GM23338 (cell line): ENCODE measurements at regions not wholly inside any gene's neighbourhood (a gene's known extent, or its start where the extent isn't known, plus 50 kb on each side); places are given as distances from the start of the nearest gene placed in this dataset.

Experiments used
- ATAC-seq: fragments of 200-7000 bp; cut with Tn5 transposase; 3 replicates; pipeline ENCODE4 v1.9.1; 2020
- DNase-seq: peaks from one replicate; pipeline ENCODE4 v3.0.0-alpha.2; 2015; ENCODE audit warnings: low spot score
- H2AFZ ChIP-seq: fragments of 200-600 bp; sonication (generic); 2 replicates; pipeline ENCODE4 v1.8.0; 2016; ENCODE audit warnings: antibody characterized with exemption, mild to moderate bottlenecking, moderate library complexity
- H3F3A ChIP-seq: fragments of 200-600 bp; sonication (generic); replicated peaks from 2 replicates; pipeline ENCODE4 v1.8.0; 2017; ENCODE audit warnings: antibody characterized with exemption, mixed run types, low read depth
- H3K27ac ChIP-seq: fragments of 200-600 bp; sonication (generic); 2 replicates; pipeline ENCODE4 v1.6.1; 2016; ENCODE audit warnings: low read depth
- H3K27me3 ChIP-seq: fragments of 200-600 bp; sonication (generic); 2 replicates; pipeline ENCODE4 v1.8.0; 2016; ENCODE audit warnings: mild to moderate bottlenecking, mixed run types, moderate library complexity; ENCODE audit not compliant: insufficient read depth
- H3K36me3 ChIP-seq: fragments of 200-600 bp; sonication (generic); 2 replicates; pipeline ENCODE4 v1.8.0; 2016; ENCODE audit warnings: mild to moderate bottlenecking; ENCODE audit not compliant: insufficient read depth
- H3K4me1 ChIP-seq: fragments of 200-600 bp; sonication (generic); 2 replicates; pipeline ENCODE4 v1.8.0; 2016; ENCODE audit warnings: mild to moderate bottlenecking, moderate library complexity; ENCODE audit not compliant: insufficient read depth
- H3K4me2 ChIP-seq: fragments of 200-600 bp; sonication (generic); 2 replicates; pipeline ENCODE4 v1.7.1; 2017; ENCODE audit warnings: mixed run types
- H3K4me3 ChIP-seq: fragments of 200-600 bp; sonication (generic); 2 replicates; pipeline ENCODE4 v1.6.1; 2016; ENCODE audit warnings: mixed run types
- H3K79me2 ChIP-seq: fragments of 200-600 bp; sonication (generic); replicated peaks from 2 replicates; pipeline ENCODE4 v1.8.0; 2017; ENCODE audit warnings: mild to moderate bottlenecking; ENCODE audit not compliant: insufficient read depth
- H3K9me2 ChIP-seq: fragments of 200-600 bp; sonication (generic); 2 replicates; pipeline ENCODE4 v1.8.0; 2017; ENCODE audit not compliant: insufficient read depth
- H4K20me1 ChIP-seq: fragments of 200-600 bp; sonication (generic); replicated peaks from 2 replicates; pipeline ENCODE4 v1.8.0; 2017; ENCODE audit warnings: mild to moderate bottlenecking; ENCODE audit not compliant: insufficient read depth
- H3K27ac Mint-ChIP-seq: 2 replicates; pipeline ENCODE4 v1.8.0; 2020; ENCODE audit warnings: inconsistent platforms, mild to moderate bottlenecking, moderate library complexity, mixed read lengths
- H3K27me3 Mint-ChIP-seq: 3 replicates; pipeline ENCODE4 v1.8.0; 2022; ENCODE audit warnings: low read depth, mild to moderate bottlenecking, moderate library complexity, mixed read lengths, inconsistent platforms; ENCODE audit not compliant: insufficient read depth, poor library complexity
- H3K36me3 Mint-ChIP-seq: 3 replicates; pipeline ENCODE4 v1.8.0; 2021; ENCODE audit warnings: low read depth, mild to moderate bottlenecking, inconsistent platforms, moderate library complexity, mixed read lengths
- H3K4me1 Mint-ChIP-seq: 3 replicates; pipeline ENCODE4 v1.8.0; 2020; ENCODE audit warnings: mild to moderate bottlenecking, inconsistent platforms, mixed read lengths
- H3K4me3 Mint-ChIP-seq: 3 replicates; pipeline ENCODE4 v1.8.0; 2021; ENCODE audit warnings: moderate library complexity, mild to moderate bottlenecking, inconsistent platforms, mixed read lengths
- H3K9me3 Mint-ChIP-seq: 3 replicates; pipeline ENCODE4 v1.8.0; 2020; ENCODE audit warnings: moderate library complexity, mild to moderate bottlenecking, inconsistent platforms, mixed read lengths
- CREB1 ChIP-seq: fragments of 250-450 bp; sonication (Bioruptor Pico); IDR thresholded peaks from 2 replicates; pipeline ENCODE4 v1.5.0; 2020; ENCODE audit warnings: low read depth, mild to moderate bottlenecking, moderate library complexity
- CTCF ChIP-seq, 2 experiments: fragments of 200-600 bp in 1 of 2; sonication (generic) in 1 of 2; conservative IDR thresholded peaks; 2 replicates each; pipeline versions ENCODE4 v1.5.1 to v1.6.1; 2016 to 2017; ENCODE audit warnings: antibody characterized with exemption in 2 of 2, low read depth in 2 of 2, mild to moderate bottlenecking in 2 of 2, moderate library complexity in 1 of 2
- EZH2 ChIP-seq: fragments of 200-600 bp; sonication (generic); IDR thresholded peaks from one replicate; pipeline ENCODE4 v1.8.0; 2017; ENCODE audit warnings: antibody characterized with exemption, mild to moderate bottlenecking, low read depth; ENCODE audit not compliant: unreplicated experiment
- EZH2phosphoT487 ChIP-seq: fragments of 200-600 bp; sonication (generic); IDR thresholded peaks from one replicate; pipeline ENCODE4 v1.8.1; 2018; ENCODE audit warnings: antibody characterized with exemption; ENCODE audit not compliant: unreplicated experiment
- JUNB ChIP-seq: IDR thresholded peaks from one replicate; pipeline ENCODE4 v1.6.1; 2016; ENCODE audit warnings: antibody characterized with exemption; ENCODE audit not compliant: unreplicated experiment
- NANOG ChIP-seq: IDR thresholded peaks from 2 replicates; pipeline ENCODE4 v1.6.1; 2016; ENCODE audit warnings: antibody characterized with exemption, borderline replicate concordance
- REST ChIP-seq: IDR thresholded peaks from one replicate; pipeline ENCODE4 v1.6.1; 2018; ENCODE audit warnings: antibody characterized with exemption; ENCODE audit not compliant: unreplicated experiment
- TF ChIP-seq, protein P1 (sequence below): fragments of 250-450 bp; sonication (Bioruptor Pico); IDR thresholded peaks from 2 replicates; pipeline ENCODE4 v1.5.0; 2020; ENCODE audit warnings: mild to moderate bottlenecking, moderate library complexity

DNA sequence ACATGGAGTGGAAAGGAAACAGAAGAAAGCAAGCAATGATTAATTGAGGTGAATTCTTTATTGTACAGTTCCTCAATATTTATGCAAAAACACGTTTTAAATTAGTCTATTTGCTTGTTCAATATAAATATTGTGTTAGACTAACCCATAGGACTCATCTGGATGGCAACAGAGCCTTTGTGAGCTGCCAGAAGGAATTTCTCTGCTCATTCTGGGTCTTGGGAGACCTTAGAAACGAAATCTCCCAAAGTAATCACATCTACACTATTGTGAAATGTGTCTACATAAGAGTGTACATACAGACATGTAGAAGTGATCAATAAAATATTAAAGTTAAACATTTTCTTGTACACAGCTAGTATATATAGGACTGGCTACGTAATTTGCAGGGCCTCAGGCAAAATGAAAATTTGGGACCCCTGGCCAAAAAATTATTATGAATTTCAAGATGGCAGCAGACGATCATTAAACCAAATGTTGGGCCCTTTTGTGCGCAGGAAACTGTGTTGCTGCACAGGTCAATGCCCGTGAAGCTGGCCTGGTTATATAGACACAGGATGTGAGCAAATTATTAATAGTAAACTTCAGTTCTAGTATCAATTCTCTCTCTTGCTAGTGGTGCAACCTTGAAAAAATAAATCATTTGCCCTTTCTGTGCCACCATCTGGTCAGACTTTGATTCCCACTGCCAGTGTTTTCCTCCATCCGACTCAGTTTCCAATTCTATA lies 83.3 kb downstream of the MINAR1 start:
- Histone ChIP-seq H3F3A (no peaks in the 10 kb centered on the region), H3K27ac (no peak overlapping the region), H3K4me2 (no peak overlapping the region), H3K36me3 (no peaks in the 10 kb centered on the region), H3K79me2 (no peaks in the 10 kb centered on the region), H3K4me1 (no peaks in the 10 kb centered on the region), H3K4me3 (no peak overlapping the region), H3K27me3 (no peaks in the 10 kb centered on the region), H4K20me1 (no peaks in the 10 kb centered on the region), H2AFZ (no peak overlapping the region), H3K9me2 (peaks cover 9% of the 10 kb centered on the region)
- peaks cover 5% of the 10 kb centered on the region for H3K4me1 Mint-ChIP-seq
- ATAC-seq = no peak
- no peak overlapping the region for H3K4me3 Mint-ChIP-seq
- no peaks in the 10 kb centered on the region for H3K36me3 Mint-ChIP-seq
- no peaks in the 10 kb centered on the region for H3K27me3 Mint-ChIP-seq
- no peak for DNase-seq
- H3K9me3 Mint-ChIP-seq = no peaks in the 10 kb centered on the region
- no peak overlapping the region for H3K27ac Mint-ChIP-seq
- no peak for TF ChIP-seq NANOG
- TF ChIP-seq REST = no peak
- TF ChIP-seq, protein P1, sequence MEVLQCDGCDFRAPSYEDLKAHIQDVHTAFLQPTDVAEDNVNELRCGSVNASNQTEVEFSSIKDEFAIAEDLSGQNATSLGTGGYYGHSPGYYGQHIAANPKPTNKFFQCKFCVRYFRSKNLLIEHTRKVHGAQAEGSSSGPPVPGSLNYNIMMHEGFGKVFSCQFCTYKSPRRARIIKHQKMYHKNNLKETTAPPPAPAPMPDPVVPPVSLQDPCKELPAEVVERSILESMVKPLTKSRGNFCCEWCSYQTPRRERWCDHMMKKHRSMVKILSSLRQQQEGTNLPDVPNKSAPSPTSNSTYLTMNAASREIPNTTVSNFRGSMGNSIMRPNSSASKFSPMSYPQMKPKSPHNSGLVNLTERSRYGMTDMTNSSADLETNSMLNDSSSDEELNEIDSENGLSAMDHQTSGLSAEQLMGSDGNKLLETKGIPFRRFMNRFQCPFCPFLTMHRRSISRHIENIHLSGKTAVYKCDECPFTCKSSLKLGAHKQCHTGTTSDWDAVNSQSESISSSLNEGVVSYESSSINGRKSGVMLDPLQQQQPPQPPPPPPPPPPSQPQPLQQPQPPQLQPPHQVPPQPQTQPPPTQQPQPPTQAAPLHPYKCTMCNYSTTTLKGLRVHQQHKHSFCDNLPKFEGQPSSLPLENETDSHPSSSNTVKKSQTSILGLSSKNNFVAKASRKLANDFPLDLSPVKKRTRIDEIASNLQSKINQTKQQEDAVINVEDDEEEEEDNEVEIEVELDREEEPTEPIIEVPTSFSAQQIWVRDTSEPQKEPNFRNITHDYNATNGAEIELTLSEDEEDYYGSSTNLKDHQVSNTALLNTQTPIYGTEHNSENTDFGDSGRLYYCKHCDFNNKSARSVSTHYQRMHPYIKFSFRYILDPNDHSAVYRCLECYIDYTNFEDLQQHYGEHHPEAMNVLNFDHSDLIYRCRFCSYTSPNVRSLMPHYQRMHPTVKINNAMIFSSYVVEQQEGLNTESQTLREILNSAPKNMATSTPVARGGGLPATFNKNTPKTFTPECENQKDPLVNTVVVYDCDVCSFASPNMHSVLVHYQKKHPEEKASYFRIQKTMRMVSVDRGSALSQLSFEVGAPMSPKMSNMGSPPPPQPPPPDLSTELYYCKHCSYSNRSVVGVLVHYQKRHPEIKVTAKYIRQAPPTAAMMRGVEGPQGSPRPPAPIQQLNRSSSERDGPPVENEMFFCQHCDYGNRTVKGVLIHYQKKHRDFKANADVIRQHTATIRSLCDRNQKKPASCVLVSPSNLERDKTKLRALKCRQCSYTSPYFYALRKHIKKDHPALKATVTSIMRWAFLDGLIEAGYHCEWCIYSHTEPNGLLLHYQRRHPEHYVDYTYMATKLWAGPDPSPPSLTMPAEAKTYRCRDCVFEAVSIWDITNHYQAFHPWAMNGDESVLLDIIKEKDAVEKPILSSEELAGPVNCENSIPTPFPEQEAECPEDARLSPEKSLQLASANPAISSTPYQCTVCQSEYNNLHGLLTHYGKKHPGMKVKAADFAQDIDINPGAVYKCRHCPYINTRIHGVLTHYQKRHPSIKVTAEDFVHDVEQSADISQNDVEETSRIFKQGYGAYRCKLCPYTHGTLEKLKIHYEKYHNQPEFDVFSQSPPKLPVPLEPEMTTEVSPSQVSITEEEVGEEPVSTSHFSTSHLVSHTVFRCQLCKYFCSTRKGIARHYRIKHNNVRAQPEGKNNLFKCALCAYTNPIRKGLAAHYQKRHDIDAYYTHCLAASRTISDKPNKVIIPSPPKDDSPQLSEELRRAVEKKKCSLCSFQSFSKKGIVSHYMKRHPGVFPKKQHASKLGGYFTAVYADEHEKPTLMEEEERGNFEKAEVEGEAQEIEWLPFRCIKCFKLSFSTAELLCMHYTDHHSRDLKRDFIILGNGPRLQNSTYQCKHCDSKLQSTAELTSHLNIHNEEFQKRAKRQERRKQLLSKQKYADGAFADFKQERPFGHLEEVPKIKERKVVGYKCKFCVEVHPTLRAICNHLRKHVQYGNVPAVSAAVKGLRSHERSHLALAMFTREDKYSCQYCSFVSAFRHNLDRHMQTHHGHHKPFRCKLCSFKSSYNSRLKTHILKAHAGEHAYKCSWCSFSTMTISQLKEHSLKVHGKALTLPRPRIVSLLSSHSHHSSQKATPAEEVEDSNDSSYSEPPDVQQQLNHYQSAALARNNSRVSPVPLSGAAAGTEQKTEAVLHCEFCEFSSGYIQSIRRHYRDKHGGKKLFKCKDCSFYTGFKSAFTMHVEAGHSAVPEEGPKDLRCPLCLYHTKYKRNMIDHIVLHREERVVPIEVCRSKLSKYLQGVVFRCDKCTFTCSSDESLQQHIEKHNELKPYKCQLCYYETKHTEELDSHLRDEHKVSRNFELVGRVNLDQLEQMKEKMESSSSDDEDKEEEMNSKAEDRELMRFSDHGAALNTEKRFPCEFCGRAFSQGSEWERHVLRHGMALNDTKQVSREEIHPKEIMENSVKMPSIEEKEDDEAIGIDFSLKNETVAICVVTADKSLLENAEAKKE (CRISPR knock-in tag) = no peak
- TF ChIP-seq EZH2 = no peak
- TF ChIP-seq CTCF (conservative IDR thresholded peaks at IDR 0.05; ENCODE audit: low read depth in 2 of 2) = no peak
- TF ChIP-seq JUNB = no peak
- TF ChIP-seq CREB1 = no peak
- TF ChIP-seq EZH2phosphoT487 = no peak
